Endometrium (tissue), 2 donors: ENCODE measurements at regions not wholly inside any gene's neighbourhood (a gene's known extent, or its start where the extent isn't known, plus 50 kb on each side); places are given as distances from the start of the nearest gene placed in this dataset.
"Not testable (repeated sequence)": the region's sequence is repeated elsewhere in the genome, so short reads cannot be mapped to it uniquely, and the experiment has no call there.

Source experiments
- FAIRE-seq: peaks from 2 replicates; lab custom pipeline; 2012; peaks lifted over from hg19 to GRCh38; lab: Jason Lieb, UNC
- donor health status: control.
- donor health status: control.

DNA sequence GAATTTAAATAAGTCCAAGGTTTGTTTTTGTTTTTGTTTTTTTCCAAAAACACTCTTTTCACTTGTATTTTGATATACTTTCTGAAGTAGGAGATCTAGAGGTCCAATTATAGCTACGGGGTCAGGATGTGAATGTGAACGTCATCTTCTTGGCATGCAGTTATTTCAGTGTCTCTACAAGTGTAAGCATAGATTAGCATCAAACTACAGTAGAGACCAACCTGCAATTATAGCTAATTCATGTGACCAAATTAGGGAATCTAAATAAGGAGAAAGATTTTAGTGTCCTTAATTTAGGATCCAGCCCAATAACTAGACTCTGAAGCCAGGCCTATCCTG, 107.3 kb upstream of the PALMD start:
- no peak for FAIRE-seq

DNA sequence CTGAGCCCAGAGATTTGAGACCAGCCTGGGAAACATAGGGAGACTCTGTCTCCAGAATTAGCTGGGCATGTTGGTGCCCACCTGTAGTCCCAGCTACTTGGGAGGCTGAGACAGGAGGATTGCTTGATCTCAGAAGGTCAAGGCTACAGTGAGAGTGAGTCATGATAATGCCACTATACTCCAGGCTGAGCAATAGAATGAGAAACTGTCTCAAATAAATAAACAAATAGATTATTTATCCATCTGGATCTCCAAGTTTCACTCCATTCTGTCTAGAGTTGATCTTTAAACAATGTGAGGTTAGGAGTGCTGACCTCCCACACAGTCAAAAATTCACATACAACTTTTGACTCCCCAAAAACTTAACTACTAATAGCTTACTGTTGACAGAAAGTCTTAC, 106.8 kb upstream of the PALMD start:
- FAIRE-seq = no peak

DNA sequence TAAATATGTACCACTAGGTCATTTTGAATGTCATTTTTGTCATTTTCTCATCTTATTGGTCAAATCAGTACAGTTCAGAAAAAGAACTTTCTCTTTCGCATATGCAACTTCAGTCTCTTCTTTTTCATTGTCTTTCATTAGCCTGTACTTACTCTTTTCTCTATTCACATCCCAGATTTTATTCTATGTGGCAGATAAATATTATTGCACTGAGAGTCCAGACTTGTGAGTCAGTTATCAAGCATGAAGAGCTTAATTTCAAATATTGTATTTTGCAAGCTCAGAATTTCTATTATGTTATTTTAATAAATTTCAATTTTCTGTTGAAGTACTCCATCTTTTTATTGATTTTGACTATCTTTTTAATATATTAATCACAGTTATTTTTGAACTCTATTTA, 105.2 kb upstream of the PALMD start:
- no peak for FAIRE-seq

DNA sequence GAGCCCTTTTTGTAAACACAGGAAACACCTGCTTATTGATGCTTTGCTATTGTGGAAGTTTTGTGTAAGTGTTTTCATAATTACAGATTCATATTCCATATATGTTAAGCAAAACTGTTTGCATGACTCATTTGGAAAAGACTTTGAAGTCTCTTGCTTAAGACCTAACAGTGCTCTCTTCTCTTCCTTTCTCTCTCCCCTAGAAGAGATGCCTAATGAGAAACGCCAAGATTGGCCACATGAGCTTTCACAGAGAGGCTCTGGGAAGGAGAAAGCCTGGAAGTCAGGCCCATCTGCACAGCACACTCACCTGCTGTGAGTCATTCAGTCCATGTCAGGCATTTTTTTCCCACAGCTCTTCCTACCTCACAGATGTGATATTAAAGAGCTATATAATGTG, 101.6 kb upstream of the PALMD start:
- FAIRE-seq = no peak

DNA sequence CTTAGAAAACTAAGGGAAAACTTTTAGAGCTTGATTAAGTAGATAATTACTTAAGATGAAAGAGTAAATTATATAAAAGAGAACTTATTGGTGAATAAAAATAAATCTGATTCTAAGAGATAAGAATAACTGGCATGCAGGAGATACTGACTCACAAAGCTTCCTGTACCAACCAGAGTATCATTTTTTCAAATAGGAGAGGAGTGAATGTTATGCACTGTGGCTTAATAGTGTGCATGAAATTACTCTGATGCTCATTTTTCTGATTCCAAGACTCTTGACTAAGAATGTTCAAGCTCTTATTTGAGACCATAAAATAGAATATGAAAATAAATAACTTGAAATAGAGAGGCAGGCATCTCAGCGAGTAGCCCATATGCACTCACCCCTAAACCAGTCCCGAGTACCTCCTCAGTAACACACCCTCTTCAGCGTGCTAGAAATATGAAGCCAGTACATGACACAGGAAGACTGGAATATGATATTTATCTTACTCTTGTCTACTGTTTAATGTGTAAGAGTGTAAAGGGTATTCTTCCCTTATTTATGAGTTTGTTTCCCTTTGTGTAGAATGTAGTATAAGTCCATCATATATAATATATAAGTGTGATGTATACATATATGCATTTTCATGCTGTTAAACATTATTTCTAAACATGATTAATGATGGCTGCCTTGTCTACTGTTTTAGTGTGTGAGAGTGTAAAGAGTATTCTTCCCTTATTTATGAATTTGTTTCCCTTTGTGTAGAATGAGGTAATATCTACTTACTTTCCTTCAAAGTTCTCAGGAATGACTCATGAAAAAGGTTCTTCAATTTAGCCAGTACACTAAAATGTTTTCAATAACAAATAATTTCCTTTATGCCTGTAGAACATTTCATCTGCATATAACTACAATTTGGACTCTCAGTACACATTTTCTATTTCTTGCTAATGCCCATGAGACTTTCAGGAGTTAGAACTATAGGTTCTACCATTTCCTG, 99.2 kb upstream of the PALMD start:
- FAIRE-seq = peak; percentile 18

DNA sequence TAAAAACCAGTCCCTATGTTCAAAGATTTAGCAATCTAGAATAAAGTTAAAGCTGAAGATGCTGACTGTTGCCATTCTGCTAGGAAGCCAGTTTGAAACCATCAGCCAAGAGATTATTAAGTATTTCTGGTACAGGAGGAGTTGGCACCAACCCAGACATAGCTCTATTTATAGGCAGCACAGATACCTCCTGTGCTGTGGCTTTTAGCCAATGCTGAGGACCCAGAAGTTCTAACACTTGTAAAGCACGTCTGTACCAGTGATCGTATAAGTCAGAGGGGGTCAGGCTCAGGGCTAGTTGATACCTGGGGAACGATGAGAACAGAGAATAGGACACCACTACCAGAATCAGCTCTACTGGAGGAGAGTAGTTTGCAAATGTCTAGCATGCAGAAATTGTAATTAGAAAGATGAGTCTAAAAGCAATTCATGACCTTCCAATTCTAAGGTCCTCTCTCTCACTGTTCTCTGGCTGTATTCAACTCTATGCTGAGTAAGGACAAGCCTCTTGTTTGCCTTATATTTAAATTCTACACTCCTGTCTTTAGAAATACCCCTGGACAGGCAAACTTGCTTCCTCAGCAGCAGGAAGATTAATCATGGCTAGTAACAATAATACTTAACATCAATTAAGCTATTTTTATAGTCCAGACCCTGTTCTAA, 96.8 kb upstream of the PALMD start:
- FAIRE-seq = no peak

DNA sequence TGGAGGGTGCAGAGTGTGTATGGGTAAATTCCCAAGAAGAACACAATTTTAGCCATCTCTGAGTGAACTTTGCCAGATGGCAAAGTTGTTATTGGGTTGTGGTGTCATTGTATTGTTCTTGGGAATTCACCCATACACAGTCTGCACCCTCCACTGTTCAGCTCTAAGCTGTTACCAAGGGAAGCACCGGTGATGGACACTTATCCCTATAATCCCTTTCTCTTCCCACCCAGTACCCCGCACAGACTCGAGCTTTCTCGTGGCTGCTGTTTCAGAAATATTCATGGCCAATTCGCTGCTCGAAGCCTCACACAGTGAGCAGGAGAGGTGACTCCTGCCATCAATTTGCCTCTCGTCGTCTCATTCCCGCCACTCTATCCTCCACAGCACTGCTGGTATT, 95.7 kb upstream of the PALMD start:
- no peak for FAIRE-seq

DNA sequence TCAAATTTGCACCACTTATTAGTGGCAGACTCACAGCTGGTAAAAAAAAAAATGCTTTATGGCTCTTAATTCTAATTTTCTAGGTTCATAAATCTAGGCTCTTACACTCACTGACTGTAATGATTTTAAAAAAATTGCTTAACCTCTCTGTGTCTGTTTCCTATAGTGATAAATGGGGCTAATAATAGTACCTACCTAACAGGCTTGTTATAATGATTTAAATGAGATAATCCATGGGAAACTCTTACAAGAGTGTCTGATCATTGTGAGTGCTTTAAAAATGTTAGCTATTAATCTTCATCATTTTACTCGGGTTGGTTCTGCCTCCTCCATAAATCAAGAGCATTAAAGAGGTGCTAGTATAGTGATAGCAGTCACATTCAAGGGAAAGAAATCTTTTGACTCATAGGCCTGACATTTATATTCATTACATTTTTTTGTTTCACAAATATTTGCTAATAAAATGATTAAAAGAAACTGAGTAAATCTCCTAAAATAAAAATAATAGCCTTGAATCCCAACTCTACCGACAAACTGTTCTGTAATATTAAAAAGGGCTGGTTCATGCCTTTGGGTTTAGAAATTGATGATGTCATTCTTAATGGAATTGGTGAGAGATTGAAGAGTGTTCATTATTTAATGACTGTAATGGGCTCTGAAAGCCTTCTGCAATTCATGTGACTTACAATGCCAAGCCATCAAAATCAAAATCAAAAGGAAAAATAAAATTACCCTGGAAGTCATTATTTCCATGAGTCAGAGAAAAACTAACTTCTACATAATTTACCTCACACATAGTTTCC, 93.9 kb upstream of the PALMD start:
- FAIRE-seq = no peak

DNA sequence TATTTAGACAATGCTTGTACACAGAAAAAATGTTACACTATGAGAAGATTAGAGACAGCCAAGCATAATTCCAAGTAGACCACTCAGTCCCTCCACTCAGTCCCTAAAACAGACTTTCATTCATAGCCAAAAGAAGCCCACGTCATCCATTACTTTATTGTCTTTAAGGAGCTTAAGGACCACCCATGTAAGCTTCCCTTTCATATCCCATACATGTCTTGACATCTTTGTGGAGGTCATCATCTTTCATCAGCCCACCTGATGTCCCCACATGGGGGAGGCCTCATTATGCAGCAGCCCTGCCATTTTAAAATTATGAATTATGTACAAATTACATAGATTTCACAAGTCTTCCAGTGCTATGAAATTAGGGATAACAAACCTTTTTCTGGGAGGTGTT, 92.6 kb upstream of the PALMD start:
- no peak for FAIRE-seq

DNA sequence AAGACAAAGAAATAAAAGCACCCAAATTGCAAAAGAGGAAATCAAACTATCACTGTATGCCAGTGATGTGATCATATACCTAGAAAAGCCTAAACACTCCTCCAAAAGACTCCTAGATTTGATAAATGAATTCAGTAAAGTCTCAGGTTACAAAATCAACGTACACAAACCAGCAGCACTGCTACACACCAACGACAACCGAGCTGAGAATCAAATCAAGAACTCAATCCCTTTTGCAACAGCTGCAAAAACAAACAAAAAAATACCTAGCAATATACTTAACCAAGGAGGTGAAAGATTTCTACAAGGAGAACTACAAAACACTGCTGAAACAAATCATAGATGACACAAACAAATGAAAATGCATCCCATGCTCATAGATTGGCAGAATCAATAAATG, 92.1 kb upstream of the PALMD start:
- FAIRE-seq = not testable (repeated sequence)

DNA sequence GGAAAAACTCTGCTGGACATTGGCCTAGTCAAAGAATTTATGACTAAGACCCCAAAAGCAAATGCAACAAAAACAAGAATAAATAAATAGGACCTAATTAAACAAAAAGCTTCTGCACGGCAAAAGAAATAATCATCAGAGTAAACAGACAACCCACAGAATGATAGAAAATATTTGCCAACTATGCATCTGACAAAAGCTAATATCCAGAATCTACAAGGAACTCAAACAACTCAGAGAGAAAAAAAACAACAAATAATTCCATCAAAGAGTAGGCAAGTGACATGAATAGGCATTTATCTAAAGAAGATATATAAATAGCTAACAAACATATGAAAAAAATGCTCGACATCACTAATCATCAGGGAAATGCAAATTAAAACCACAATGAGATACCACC, 91.2 kb upstream of the PALMD start:
- no peak for FAIRE-seq

DNA sequence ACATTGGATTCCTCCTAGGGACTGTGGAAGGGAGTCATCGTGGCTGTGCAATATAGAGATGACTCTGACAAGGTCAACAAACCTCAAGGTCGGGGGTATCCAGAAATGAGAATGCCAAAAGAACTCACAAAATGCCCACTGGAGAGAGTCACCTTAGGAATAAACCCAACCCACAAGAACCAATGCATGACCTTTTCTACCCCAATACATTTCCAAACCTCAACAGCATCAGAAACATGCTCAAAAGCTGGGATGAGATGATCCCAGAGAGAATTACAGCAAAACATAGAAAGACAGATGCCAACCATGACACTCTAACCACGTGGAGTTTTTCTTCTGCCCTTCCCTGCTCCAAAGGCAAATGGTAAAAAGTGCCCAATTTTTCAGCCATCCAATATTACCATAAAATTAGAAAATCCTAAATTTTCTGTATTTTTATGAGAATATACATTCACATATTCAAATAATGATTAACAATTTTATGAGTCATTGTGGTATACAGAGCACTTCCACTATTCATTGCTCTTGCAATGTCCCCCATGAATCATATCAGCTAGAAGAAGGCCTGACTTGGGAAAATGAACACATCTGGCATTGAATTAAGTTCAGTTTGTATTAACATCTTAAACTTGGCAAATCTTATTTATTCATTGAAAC, 88.2 kb upstream of the PALMD start:
- no peak for FAIRE-seq

DNA sequence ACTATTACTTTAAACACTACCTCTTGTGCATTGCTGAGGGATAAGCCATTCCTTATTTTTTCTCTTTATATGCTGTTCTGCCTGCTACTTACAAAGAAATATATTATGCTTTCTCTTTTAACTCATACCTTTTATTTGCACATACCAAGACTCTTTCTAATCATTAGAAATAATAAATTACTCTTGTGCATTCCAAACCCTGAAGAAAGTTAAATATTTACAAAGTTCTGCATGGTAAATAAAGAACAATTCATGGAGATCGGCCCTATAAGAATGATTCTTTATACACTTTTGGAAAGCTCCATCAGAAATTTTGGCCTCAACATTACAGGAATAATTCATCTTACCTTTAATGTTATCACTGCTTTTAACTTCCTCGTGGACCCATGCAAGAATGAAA, 86.7 kb upstream of the PALMD start:
- FAIRE-seq = peak; percentile 29

DNA sequence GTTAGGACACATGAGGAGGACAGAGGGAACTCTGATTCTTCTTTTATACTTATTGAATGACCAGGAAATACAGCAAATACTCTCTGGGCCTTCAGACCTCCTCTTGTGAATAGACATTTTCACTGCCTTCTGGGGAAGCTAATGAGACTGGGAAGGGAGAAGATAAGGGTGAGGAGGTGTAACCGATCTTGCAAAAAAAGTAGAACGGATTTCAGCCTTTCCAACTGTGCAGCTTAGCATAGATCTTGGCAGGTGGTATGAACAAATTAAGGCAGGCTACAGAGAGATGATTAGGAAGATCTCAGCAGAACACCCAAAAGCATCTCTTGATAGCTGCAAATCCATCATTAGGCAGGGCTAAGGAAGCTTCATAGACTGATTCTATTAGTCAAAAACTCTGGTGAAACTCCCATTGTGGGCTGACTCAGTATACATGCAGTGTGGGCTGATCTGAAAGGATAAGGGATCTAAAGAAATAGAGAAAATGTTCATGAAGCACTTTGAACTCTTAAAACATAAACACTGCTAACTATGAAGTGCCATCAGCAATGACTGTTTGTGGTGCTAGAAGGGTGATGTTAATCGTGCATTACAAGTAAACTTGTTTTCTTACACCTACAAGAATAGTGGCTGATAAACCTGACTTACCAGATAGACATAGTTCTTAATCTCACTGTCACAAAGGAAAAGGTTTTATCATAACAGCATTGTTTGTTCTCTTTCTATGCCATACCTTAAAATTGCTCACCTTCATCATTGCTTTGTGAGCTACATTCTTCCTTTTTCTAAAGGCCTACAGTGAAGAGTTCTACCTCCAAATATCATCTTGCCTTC, 85.5 kb upstream of the PALMD start:
- FAIRE-seq = no peak

DNA sequence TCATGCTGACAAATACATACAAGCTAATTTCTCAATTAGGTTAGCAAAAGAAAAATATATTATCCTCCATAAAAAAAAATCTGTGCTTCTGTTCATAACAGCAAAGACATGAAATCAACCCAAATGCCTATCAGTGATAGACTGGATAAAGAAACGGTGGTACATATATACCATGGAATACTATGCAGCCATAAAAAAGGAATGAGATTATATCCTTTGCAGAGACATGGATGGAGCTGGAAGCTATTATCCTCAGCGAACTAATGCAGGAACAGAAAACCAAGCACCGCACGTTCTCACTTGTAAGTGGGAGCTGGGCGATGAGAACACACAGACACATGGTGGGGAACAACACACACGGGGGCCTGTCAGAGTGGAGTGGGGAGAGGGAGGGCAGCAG, 84.0 kb upstream of the PALMD start:
- no peak for FAIRE-seq

DNA sequence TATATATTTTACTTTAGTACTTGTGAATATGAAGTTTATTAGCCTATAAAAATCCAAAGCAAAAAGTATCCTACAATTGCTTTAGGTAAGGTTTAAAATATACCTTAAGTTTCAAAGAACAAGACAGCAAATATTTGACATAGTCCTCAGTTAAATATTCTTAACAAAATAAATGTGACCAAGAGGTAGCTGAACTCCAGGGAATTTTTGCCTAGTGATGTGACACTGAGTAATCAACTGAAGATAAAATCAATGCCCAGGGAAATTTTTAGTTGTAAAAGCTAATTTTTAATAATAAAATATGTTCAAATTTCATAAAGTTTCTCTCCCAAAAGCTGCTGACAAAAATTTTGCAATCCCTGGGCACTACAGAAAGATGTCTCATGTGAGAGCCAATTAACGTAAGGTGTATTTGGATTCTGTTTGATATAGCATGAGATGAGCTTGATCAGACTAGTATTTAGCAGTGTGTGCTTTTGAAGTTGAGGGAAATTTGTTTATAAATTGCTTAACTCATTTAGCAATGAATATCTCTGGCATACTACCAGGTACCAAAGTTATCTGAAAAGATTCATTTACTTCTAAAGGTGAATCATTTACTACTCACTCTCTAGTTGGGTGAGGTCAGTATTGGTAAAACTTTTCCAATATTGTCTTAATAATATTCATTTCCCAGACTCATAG, 80.2 kb upstream of the PALMD start:
- FAIRE-seq = peak; percentile 26

DNA sequence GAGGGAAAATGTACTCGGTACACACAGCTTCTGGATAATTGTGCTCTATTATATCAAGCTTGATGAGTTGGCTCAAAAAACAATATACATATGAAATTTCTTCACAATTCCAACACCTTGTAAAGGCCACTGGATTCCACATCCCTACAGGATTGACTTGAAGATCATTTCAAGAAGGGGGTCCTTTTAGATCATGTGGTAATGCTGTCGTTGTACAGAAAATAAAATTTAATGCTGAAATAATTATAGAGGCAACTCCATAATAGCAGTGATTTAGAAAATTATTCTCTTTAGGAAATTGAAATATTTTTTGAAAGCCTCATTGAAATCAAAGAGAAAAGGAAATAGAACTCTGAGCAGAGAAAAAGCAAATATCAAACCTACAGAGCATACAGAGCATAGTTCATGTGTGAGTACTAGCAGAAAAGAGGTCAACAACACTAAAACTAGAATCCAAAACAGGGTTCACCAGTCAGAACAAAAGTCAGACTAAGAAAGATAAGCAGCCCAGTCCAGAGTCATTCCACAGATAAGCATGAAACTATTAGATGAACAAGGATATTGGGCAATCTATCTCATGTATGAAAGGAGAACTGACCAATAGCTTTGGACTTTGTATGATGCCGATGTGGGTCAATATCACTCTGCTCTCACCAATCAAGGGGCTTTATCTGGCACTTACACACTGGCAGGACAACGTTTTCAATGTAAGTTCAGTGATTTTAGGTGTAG, 79.5 kb upstream of the PALMD start:
- FAIRE-seq = no peak

DNA sequence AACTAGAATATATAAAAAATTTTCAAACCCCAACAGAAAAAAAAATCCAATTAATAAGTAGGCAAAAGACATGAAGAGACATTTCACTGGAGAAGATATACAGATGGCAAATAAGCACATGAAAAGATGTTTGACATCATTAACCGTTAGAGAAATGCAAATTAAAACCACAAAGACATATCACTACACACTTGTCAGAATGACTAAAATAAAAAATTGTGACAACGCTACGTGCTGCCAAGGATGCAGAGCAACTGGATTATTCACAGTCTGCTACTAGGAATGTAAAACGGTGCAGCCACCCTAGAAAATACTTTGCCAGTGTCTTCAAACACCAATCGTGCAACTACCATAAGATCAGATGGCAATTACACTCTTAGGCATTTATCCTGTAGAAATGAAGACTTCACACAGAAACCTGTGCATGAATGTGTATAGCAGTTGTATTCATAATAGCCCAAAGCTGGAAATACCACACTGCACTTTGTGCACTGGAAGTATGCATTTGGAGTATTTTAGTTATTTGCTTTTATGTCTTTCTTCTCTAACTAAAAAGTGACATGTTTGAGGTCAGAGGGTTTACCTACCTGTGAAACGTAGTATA, 75.3 kb upstream of the PALMD start:
- no peak for FAIRE-seq

DNA sequence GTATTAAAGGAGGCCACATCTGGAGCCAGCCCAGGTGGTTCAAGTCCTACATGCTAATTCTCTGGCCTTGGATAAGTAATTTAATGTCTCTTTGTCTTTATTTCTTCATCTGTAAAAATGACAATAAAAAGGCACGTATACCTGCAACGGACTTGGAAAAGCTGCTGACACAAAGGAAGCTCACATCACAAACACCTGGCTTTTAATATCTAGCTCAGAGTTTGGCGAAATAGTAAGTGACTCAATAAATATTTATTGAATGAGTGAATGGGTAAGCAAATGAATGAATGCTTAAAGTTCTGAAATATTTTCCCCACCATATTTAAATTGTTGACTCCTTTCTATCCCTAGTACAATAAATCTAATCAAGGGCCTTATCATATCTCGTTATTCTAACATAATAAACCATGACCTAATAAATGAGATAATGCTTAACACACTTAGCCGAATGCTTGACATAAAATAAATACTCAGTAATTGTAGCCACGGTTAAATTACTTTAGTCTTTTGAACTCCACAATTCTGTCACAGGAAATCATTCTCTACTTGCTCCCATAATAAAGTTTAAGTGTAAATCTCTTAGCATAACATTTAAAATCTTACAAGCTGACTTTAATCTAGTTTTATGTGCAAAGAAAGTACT, 74.7 kb upstream of the PALMD start:
- peak; percentile 92 for FAIRE-seq
